GM19351 (cell line): ENCODE measurements at regions not wholly inside any gene's neighbourhood (a gene's known extent, or its start where the extent isn't known, plus 50 kb on each side); places are given as distances from the start of the nearest gene placed in this dataset.

ENCODE experiments used
- ATAC-seq: cut with Tn5 transposase; IDR thresholded peaks from one replicate; pipeline ENCODE4 v1.9.1; 2021; ENCODE audit warnings: mild to moderate bottlenecking, moderate library complexity; ENCODE audit not compliant: unreplicated experiment

- ATAC-seq, result no peak
Measured at GRCh38 chr4:167475951-167476350, 241.7 kb upstream of the SPOCK3 start.

DNA sequence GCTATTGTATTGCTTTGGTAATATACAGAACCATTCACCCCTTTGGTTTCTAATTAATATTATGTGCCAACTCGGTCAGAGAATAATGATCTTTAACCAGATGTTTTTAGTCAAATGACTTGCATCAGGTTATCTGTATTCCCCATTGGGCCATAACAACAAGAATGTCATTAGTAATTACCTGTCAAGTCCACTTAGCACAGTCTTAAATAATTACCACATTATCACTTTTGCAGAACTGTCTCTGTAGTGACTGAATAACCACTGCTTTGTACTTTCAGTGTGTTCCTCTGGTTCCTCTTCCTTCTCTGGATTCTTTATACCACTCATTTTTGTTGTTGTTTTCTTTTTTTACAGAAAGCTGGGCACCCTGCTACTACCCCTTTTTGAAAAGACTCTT, 257.7 kb upstream of the SPOCK3 start:
- ATAC-seq, result no peak

DNA sequence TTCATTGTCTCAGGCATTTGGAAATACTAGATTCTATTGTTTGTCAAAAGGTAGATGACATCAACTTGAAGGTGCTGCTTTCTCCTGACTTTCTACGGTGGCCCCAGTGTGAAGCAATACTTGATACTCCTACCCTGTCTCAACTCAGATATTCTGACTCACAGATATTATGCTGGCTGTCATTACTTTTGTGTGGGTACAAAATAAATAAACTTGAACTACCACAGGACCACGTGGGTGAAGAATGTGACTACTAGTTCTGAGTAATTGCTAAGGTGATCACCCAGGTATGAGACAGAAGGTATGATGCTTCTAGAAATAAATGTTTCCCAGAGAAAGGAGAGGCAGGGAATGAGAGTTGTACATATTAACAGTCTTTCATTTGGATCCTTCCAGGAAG, 275.3 kb upstream of the SPOCK3 start:
- ATAC-seq, result no peak

GRCh38 chr4:167524091-167524490, 289.8 kb upstream of the SPOCK3 start:
- no peak for ATAC-seq

DNA sequence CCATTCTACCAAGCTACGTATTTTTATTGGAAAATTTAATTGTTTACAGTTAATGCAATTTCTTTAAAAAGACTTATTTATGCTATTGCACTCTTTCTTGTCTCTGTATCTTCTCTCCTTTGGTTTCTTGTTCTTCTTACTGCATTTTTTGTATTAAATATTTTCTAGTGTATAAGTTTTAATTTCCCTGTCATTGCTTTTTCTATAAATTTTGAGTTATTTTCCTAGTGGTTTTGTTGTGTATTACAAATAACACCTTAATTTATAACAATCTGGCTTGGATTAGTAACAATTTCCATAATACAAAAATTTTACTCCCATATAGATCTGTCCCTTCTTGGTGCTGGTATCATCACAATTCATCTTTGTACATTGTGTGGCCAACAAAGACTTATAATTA, 303.5 kb upstream of the SPOCK3 start:
- ATAC-seq, result no peak

DNA sequence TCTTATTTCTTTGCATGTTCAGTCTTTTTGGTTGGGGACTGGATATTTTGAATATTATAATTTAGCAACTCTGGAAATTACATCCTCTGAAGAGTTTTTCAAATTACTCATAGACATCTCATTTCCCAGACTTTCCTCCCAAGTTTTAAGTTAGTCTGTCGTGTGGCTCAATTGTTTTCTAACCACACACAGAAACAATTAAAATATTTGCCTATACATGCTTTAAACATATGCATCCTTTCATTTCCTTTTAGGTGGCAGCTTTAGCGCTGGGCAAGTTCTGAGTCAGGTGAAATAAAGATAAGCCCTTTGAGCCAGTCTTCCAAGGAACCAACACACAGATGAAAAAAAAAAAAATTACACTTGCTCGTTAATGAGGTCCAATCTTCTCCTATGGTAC, 307.0 kb upstream of the SPOCK3 start:
- ATAC-seq, result no peak

DNA sequence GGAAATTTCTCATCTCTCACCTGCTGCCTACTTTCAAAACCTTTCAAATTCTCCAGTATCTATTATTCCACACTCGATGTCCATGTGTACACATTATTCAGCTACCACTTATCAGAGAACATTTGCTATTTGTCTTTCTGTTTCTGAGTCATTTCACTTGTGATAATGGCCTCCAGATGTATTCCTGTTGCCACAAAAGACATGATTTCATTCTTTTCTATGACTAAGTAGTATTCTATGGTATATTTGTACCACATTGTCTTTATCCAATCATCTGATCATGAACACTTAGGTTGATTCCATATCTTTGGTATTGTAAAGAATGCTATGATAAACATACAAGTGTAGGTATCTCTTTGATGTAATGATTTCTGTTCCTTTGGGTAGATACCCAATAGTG, 310.1 kb upstream of the SPOCK3 start:
- ATAC-seq, result no peak

DNA sequence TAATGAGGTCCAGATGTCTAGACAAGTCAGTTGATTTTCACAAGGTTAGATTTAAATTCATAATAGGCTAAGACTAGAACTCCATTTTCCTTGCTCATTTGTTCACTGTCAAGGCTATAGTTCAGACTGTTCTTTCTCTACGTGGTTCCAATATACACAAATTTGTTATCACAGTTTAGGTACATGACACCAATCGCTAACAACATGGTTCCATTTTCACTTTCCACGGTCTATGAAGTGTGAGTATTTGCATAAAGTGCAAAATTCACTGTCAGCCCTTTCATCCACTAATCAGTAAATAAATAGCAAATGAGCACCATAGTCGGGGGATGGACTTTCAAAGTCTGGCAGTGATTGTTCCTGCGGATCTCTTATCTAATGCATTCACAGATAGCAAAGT, 315.7 kb upstream of the SPOCK3 start:
- no peak for ATAC-seq

DNA sequence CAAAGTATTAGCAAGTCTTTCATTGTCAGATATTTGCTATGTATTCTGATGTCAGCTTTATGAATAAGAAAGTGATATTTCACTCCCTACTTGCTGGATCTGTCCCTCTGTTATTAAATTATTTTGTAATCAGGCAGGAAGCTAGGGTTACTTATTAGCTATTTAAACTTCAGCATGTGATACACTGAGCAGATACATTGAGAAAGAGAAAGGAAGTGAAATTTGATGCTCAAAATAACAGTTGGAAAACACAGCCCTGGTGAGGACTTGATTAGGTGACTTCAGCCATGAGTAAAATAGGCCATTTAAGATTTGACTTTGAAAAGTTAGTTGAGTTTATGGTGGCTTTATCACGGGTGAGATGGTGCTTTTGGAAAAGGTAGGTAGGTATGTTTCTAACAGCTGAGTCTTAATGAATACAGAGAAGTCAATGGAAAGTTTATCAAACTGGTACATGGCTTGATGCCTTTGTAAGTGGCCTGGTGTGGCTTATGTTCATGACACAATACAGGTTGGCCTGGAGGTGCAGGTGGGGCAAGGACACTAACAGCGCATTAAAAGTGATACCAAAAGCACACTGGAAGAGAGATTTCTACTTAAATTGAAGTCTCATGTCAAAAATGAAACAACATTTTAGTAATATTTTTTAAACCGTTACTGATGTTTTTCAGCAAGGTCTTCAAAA, 321.2 kb upstream of the SPOCK3 start:
- no peak for ATAC-seq

- no peak for ATAC-seq
Measured at GRCh38 chr4:167578906-167579305, 344.6 kb upstream of the SPOCK3 start.

GRCh38 chr4:167581449-167581965, 347.2 kb upstream of the SPOCK3 start:
- ATAC-seq, result no peak

GRCh38 chr4:167587361-167587760, 353.1 kb upstream of the SPOCK3 start:
- ATAC-seq, result no peak

DNA sequence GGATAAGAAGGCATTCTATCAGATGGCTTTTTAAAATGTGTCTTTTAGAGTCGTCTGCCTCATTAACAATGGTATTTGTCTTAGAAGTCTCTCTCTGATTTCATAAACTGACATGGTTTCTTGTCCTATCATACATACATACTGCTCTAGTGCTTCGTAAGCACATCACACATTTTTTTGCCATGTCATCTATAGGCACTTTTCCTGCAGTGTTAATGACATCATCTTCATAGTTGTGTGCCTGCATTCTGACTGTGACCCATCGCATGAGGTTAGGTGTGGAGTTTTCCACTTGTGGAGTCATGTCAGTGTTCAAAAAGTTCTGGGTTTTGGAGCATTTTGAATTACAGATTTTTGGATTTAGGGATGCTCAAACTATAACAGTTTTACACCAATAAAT, 361.6 kb upstream of the SPOCK3 start:
- ATAC-seq, result no peak

DNA sequence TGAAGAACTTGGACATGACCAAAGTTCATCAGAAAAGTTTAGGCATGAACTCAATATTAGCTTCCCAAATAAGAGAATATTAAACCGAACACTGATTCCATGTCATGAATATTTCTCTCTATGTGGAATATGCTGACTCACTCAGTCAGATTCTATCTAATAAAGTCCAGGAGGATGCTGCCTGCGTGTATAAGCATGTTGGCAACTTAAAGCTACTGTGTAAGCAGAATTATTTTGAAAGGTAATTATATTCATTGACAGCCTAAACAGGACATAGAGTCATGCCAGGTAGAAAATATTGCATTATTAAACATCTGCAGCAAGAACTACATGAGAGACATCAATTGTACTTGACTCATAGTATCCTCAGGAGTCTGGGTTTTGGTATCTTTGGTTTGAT, 367.9 kb upstream of the SPOCK3 start:
- no peak for ATAC-seq

GRCh38 chr4:167606551-167606950, 372.3 kb upstream of the SPOCK3 start:
- ATAC-seq, result no peak

DNA sequence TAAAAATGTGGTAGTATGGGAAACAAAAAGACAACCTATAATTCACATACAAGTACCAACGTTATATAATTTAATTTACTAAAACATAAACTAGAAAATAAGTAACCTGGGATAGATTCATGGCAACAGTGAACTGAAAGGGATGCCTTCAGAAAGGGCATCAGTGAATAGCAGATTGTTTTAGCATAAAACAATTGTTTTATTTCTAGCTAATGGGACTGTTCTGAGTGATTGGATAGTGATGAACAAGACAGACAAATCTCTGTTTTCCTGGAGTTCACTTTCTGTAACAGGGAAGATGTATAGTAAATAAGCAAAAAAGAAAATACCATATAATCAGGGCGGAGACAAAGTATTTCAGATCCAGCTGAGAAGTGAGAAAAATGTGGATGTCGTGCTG, 379.1 kb upstream of the SPOCK3 start:
- no peak for ATAC-seq

- no peak for ATAC-seq
Measured at GRCh38 chr4:167614866-167615265, 380.6 kb upstream of the SPOCK3 start.

DNA sequence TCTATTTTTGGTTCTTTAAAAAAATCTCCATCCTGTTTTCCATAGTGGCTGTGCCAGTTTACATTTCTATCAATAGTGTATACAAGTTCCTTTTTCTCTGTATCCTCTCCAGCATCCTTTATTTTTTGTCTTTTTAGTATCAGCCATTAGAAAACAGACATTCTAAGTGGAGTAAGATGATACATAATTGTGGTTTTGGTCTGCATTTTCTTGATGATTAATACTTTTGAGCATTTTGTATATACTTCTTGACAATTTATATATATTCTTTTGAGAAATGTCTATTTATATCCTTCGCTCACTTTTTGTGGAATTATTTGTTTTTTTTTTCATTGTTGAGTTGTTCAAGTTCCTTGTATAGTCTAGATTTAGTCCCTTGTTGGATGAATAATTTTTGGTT, 382.2 kb upstream of the SPOCK3 start:
- ATAC-seq, result no peak

DNA sequence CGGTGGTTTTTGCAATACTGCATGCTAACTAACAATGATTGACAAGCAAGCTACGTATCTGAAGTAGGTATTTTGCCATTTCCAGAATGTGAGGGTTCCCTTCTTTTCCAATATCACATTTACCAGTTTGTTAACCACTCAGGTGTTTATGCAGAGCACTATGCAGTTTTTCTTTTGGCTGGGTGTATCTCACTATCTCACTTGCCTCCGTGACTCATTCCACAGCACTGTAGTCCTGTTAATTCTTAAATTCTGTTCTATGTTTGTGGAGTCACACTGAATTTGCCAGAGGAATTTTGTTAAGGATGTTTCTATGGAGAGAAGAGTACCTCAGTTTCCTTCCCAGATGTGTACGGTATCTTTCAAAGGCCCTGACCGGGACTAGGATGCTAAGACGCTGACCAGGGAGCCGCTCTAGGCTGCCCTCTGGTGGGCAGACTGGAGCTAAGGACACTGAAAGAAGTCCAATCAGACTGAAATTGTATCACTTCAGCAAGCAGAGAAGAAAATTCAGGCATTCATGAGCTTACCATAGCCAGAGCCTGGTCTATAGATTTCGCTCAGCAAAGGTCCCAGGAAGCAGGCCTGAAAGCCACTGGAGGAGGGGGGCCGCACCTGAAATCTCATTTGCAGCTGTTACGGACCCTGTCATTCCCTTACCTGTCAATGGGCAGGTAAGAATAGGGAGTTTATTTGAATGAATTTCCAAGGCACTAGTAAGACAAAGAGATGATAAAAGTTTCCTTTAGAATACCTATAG, 388.4 kb upstream of the SPOCK3 start:
- ATAC-seq, result peak; percentile 96

- no peak for ATAC-seq
Measured at GRCh38 chr4:167623241-167623572, 388.9 kb upstream of the SPOCK3 start.

- no peak for ATAC-seq
Measured at GRCh38 chr4:167629272-167629671, 395.0 kb upstream of the SPOCK3 start.

- ATAC-seq, result no peak
Measured at GRCh38 chr4:167642250-167642649, 408.0 kb upstream of the SPOCK3 start.

- no peak for ATAC-seq
Measured at GRCh38 chr4:167645358-167645757, 411.1 kb upstream of the SPOCK3 start.
